ENCODE measurements at regions not wholly inside any gene's neighbourhood (a gene's known extent, or its start where the extent isn't known, plus 50 kb on each side); places are given as distances from the start of the nearest gene placed in this dataset.

GRCh38 chr1:234874291-234875288 is 254.0 kb downstream of the TOMM20 start (continued):
- TF ChIP-seq YY1 (IDR thresholded peaks at IDR 0.05; ENCODE audit: borderline replicate concordance in 1 of 3, control insufficient read depth in 1 of 3, extremely low read depth in 1 of 3, insufficient read depth in 3 of 3, insufficient read length in 1 of 3, insufficient replicate concordance in 2 of 3, low read depth in 1 of 3, low read length in 2 of 3): peak in 1 of 3 experiments; percentile 54
- peak; percentile 98 for TF ChIP-seq ZNF395 (CRISPR knock-in tag; IDR thresholded peaks at IDR 0.05)
- no peak for TF ChIP-seq ZC3H4 (CRISPR knock-in tag; IDR thresholded peaks at IDR 0.05; ENCODE audit: borderline replicate concordance)
- TF ChIP-seq ETV5 (CRISPR knock-in tag; IDR thresholded peaks at IDR 0.05; ENCODE audit: low read depth): peak; percentile 63; the same call in 1 of the 2 replicates
- TF ChIP-seq PRMT5 (CRISPR knock-in tag; IDR thresholded peaks at IDR 0.05): no peak
- 0 out of 2 replicates have a peak, but pooled peaks have one; percentile 24 for TF ChIP-seq TSHZ1 (CRISPR knock-in tag; IDR thresholded peaks at IDR 0.05)
- peak; percentile 80 for TF ChIP-seq TCF15 (CRISPR knock-in tag; IDR thresholded peaks at IDR 0.05)
- TF ChIP-seq ZNF384 (IDR thresholded peaks at IDR 0.05; ENCODE audit: low read depth, low read length): no peak
- 0 out of 2 replicates have a peak, but pooled peaks have one; percentile 41 for TF ChIP-seq KDM2B (CRISPR knock-in tag; IDR thresholded peaks at IDR 0.05)
- TF ChIP-seq E4F1 (CRISPR knock-in tag; IDR thresholded peaks at IDR 0.05; ENCODE audit: borderline replicate concordance): 0 out of 2 replicates have a peak, but pooled peaks have one; percentile 6
- TF ChIP-seq MCM3 (IDR thresholded peaks at IDR 0.05): no peak
- TF ChIP-seq BRD4 (IDR thresholded peaks at IDR 0.05): peak; percentile 31; the same call in 1 of the 2 replicates
- peak; percentile 76; the same call in 1 of the 2 replicates for TF ChIP-seq HBP1 (CRISPR knock-in tag; IDR thresholded peaks at IDR 0.05)
- peak; percentile 96 for TF ChIP-seq DPF2 (IDR thresholded peaks at IDR 0.05)
- peak; percentile 88 to 89 for TF ChIP-seq KDM1A (IDR thresholded peaks at IDR 0.05)
- no peak for TF ChIP-seq POLR2AphosphoS2 (IDR thresholded peaks at IDR 0.05; ENCODE audit: low read length)
- no peak for TF ChIP-seq ZZZ3 (IDR thresholded peaks at IDR 0.05)

Measured in K562 (cell line).